GM12865 (cell line): ENCODE measurements at regions not wholly inside any gene's neighbourhood (a gene's known extent, or its start where the extent isn't known, plus 50 kb on each side); places are given as distances from the start of the nearest gene placed in this dataset.

ENCODE experiments used
- DNase-seq: peaks from one replicate; pipeline ENCODE4 v3.0.0; 2010; ENCODE audit warnings: low read depth
- H3K4me3 ChIP-seq: 2 replicates; pipeline ENCODE4 v1.5.1; 2011; ENCODE audit warnings: mild to moderate bottlenecking, low read depth, low read length, control low read depth
- TF ChIP-seq, protein P1 (sequence below): IDR thresholded peaks from 2 replicates; pipeline ENCODE4 v1.5.1; 2011; ENCODE audit warnings: low read length, control low read depth, low read depth, inconsistent platforms; ENCODE audit not compliant: insufficient read depth; ENCODE audit errors: missing control alignments

GRCh38 chr5:158163451-158164295, 304.7 kb upstream of the CLINT1 start:
- DNase-seq = no peak
- TF ChIP-seq, protein P1, sequence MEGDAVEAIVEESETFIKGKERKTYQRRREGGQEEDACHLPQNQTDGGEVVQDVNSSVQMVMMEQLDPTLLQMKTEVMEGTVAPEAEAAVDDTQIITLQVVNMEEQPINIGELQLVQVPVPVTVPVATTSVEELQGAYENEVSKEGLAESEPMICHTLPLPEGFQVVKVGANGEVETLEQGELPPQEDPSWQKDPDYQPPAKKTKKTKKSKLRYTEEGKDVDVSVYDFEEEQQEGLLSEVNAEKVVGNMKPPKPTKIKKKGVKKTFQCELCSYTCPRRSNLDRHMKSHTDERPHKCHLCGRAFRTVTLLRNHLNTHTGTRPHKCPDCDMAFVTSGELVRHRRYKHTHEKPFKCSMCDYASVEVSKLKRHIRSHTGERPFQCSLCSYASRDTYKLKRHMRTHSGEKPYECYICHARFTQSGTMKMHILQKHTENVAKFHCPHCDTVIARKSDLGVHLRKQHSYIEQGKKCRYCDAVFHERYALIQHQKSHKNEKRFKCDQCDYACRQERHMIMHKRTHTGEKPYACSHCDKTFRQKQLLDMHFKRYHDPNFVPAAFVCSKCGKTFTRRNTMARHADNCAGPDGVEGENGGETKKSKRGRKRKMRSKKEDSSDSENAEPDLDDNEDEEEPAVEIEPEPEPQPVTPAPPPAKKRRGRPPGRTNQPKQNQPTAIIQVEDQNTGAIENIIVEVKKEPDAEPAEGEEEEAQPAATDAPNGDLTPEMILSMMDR = no peak
- no peak overlapping the region for H3K4me3 ChIP-seq

GRCh38 chr5:158162479-158163034, 303.6 kb upstream of the CLINT1 start:
- no peak overlapping the region for H3K4me3 ChIP-seq
- TF ChIP-seq, protein P1 = no peak
- no peak for DNase-seq

DNA sequence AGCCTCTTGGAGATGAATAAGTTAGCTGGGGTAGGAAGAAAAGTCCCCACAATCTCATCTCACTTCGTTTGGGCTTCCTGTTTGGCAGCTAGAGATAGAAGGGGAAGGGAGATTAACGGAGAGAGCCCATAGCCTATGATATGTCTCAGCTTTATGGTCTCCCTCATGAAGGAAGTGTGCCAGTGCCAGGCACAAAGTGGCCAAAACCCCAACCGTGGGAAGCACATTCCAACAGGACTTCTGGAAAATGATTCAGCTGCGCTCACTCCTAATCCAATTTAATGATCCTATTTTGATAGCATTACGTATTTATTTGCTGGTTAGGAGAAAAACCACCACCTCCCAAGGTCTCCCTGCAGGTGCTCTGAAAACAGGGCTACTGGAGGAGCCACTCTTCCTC, 303.1 kb upstream of the CLINT1 start:
- no peak overlapping the region for H3K4me3 ChIP-seq
- no peak for DNase-seq
- TF ChIP-seq, protein P1 = no peak

DNA sequence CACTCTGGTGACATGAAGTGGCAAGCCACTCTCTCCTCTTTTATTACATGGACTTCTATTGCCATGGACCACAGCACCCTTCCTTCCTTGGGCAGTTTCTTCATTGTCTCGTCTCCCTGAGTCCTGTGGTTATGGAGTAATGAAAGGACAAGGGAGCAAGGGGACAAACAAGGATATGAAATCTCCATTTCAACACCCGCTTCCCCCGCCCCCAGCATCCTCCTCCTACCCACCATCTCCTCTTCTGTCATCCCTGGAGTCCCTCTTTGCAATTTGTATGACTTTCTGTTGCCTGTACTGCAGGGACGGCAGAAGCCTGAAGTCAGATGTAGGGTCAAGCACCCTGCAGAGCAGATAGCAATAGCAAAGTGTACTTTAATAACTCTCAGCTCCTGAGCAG, 300.7 kb upstream of the CLINT1 start:
- H3K4me3 ChIP-seq = no peak overlapping the region
- TF ChIP-seq, protein P1 = no peak
- DNase-seq = no peak

GRCh38 chr5:158155811-158156505, 297.0 kb upstream of the CLINT1 start:
- no peak overlapping the region for H3K4me3 ChIP-seq
- DNase-seq = no peak
- TF ChIP-seq, protein P1 = no peak

- TF ChIP-seq, protein P1 = no peak
- no peak overlapping the region for H3K4me3 ChIP-seq
- no peak for DNase-seq
Measured at GRCh38 chr5:158155067-158155466, 296.1 kb upstream of the CLINT1 start.
